Caco-2 (cell line): ENCODE measurements at regions not wholly inside any gene's neighbourhood (a gene's known extent, or its start where the extent isn't known, plus 50 kb on each side); places are given as distances from the start of the nearest gene placed in this dataset.

ENCODE experiments used
- BruUV-seq: library from RNA; stranded (reverse); fragments of 400-500 nt; replicated peaks from 2 replicates; lab custom pipeline; 2021; lab: Mats Ljungman, UMichigan
- CTCF ChIA-PET: fragments of 300-600 bp; sonication (Branson Sonifier 250); formaldehyde crosslinking; loops from one replicate; lab custom pipeline; 2022; ENCODE audit warnings: antibody characterized with exemption; lab: Charles Lee
- POLR2A ChIA-PET: fragments of 300-600 bp; sonication (Branson Sonifier 250); formaldehyde crosslinking; loops from one replicate; lab custom pipeline; 2022; ENCODE audit warnings: antibody characterized with exemption; lab: Charles Lee
- DNase-seq, 2 experiments: peaks; one replicate each; pipeline versions ENCODE4 v3.0.0 to v3.0.0-alpha.2; 2020 to 2022
- H3K27me3 ChIP-seq: replicated peaks from 2 replicates; pipeline ENCODE4 v1.6.0; 2011; ENCODE audit warnings: low read length; ENCODE audit not compliant: control insufficient read depth, insufficient read depth
- H3K36me3 ChIP-seq: 2 replicates; pipeline ENCODE4 v1.5.1; 2011; ENCODE audit warnings: low read length; ENCODE audit not compliant: control insufficient read depth, insufficient read depth
- H3K4me1 ChIP-seq: fragments of 250-450 bp; sonication (Bioruptor Pico); 2 replicates; pipeline ENCODE4 v1.5.1; 2020; ENCODE audit warnings: mild to moderate bottlenecking
- H3K4me3 ChIP-seq: 2 replicates; pipeline ENCODE4 v1.5.1; 2011; ENCODE audit warnings: low read depth, mild to moderate bottlenecking, control low read depth, low read length
- H3K9me3 ChIP-seq: fragments of 250-450 bp; sonication (Bioruptor Pico); 2 replicates; pipeline ENCODE4 v1.5.1; 2020; ENCODE audit warnings: mild to moderate bottlenecking, moderate library complexity
- H3K27ac Mint-ChIP-seq: one replicate; pipeline ENCODE4 v1.8.0; 2022; ENCODE audit warnings: mixed read lengths; ENCODE audit not compliant: unreplicated experiment
- H3K27me3 Mint-ChIP-seq: one replicate; pipeline ENCODE4 v1.8.0; 2022; ENCODE audit warnings: mixed read lengths; ENCODE audit not compliant: insufficient read depth, unreplicated experiment
- H3K36me3 Mint-ChIP-seq: one replicate; pipeline ENCODE4 v1.8.0; 2022; ENCODE audit warnings: mild to moderate bottlenecking, mixed read lengths; ENCODE audit not compliant: insufficient read depth, unreplicated experiment
- H3K4me1 Mint-ChIP-seq: one replicate; pipeline ENCODE4 v1.8.0; 2022; ENCODE audit warnings: low read depth, mixed read lengths; ENCODE audit not compliant: unreplicated experiment
- H3K4me3 Mint-ChIP-seq: one replicate; pipeline ENCODE4 v1.8.0; 2022; ENCODE audit warnings: mild to moderate bottlenecking, moderate library complexity, mixed read lengths; ENCODE audit not compliant: unreplicated experiment
- H3K9me3 Mint-ChIP-seq: one replicate; pipeline ENCODE4 v1.8.0; 2022; ENCODE audit warnings: mixed read lengths; ENCODE audit not compliant: unreplicated experiment
- intact Hi-C: fragments of 100-400 bp; cut with micrococcal nuclease; formaldehyde crosslinking; loops from one replicate; pipeline ENCODE4 v1.10.0; 2022; ENCODE audit not compliant: unreplicated experiment
- TF ChIP-seq, protein P1 (sequence below), 2 experiments: fragments of 200-600 bp in 1 of 2; IDR thresholded peaks; 1 replicate in 1 of 2; 2 replicates in 1 of 2; pipeline versions ENCODE4 v1.5.1 to v1.8.0; 2011 to 2022; ENCODE audit warnings: antibody characterized with exemption in 1 of 2, control low read depth in 1 of 2, inconsistent platforms in 1 of 2, low read depth in 1 of 2, low read length in 1 of 2, mild to moderate bottlenecking in 1 of 2, moderate library complexity in 1 of 2; ENCODE audit not compliant: insufficient read depth in 1 of 2, severe bottlenecking in 1 of 2, unreplicated experiment in 1 of 2

DNA sequence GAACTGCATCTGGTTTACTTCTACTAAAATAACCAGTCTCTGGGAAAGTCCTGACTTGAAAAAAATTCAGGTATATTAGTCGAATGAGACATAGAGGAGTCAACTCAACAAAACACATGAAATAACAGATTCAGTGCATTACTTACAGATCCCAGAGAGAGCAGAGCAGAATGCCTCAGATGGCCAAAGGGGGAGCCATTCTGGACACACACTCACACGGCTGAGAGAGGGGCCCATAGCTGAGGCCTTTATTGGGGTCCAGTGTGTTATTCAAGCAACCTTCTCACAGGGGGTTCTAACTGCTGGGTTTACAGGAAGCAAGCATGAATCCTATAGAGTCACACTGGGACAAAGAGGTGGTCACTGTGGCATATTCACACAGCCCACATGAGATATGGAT lies 135.1 kb upstream of the SNRPN start:
- POLR2A ChIA-PET: no interaction called here
- Histone ChIP-seq H3K36me3 (no peaks in the 10 kb centered on the region), H3K27me3 (no peaks in the 10 kb centered on the region), H3K4me3 (no peak overlapping the region), H3K4me1 (no peaks in the 10 kb centered on the region), H3K9me3 (no peaks in the 10 kb centered on the region)
- TF ChIP-seq, protein P1, sequence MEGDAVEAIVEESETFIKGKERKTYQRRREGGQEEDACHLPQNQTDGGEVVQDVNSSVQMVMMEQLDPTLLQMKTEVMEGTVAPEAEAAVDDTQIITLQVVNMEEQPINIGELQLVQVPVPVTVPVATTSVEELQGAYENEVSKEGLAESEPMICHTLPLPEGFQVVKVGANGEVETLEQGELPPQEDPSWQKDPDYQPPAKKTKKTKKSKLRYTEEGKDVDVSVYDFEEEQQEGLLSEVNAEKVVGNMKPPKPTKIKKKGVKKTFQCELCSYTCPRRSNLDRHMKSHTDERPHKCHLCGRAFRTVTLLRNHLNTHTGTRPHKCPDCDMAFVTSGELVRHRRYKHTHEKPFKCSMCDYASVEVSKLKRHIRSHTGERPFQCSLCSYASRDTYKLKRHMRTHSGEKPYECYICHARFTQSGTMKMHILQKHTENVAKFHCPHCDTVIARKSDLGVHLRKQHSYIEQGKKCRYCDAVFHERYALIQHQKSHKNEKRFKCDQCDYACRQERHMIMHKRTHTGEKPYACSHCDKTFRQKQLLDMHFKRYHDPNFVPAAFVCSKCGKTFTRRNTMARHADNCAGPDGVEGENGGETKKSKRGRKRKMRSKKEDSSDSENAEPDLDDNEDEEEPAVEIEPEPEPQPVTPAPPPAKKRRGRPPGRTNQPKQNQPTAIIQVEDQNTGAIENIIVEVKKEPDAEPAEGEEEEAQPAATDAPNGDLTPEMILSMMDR (IDR thresholded peaks at IDR 0.05; ENCODE audit: insufficient read depth in 1 of 2, low read depth in 1 of 2, low read length in 1 of 2, severe bottlenecking in 1 of 2, unreplicated experiment in 1 of 2): no peak
- intact Hi-C loops: no loop called here
- Mint-ChIP-seq H3K27me3 (no peaks in the 10 kb centered on the region), H3K27ac (no peak overlapping the region), H3K36me3 (no peaks in the 10 kb centered on the region), H3K4me3 (no peak overlapping the region), H3K4me1 (no peaks in the 10 kb centered on the region), H3K9me3 (peaks cover 8% of the 10 kb centered on the region)
- no peak for DNase-seq
- no TSS peak for BruUV-seq
- CTCF ChIA-PET: no interaction called here

DNA sequence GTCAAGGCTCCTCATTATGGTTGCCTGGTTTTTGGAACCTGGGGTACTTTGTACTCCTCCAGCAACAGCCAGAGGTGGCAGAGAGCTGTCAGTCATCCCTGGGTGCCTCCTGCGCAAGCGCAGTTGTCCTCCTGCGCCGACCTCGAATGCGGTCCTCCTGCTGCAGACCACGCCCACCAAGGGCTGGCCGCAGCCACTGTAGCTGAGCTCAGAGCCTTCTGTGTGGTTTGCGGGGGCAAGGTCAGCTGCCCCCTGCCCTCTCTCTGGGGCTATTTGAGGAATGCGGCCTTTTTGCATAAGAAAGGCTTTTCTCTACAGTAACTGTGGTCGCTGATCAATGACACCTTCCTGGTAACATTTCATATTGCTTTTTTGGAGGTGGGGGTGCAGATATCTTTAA lies 131.3 kb upstream of the SNRPN start:
- TF ChIP-seq, protein P1 (IDR thresholded peaks at IDR 0.05; ENCODE audit: insufficient read depth in 1 of 2, low read depth in 1 of 2, low read length in 1 of 2, severe bottlenecking in 1 of 2, unreplicated experiment in 1 of 2): no peak
- Mint-ChIP-seq H3K27me3 (no peaks in the 10 kb centered on the region), H3K4me3 (no peak overlapping the region), H3K4me1 (no peaks in the 10 kb centered on the region), H3K9me3 (peaks cover 19% of the 10 kb centered on the region), H3K36me3 (no peaks in the 10 kb centered on the region), H3K27ac (no peak overlapping the region)
- Histone ChIP-seq H3K4me3 (no peak overlapping the region), H3K36me3 (no peaks in the 10 kb centered on the region), H3K4me1 (no peaks in the 10 kb centered on the region), H3K9me3 (no peaks in the 10 kb centered on the region; the same call in 1 of the 2 replicates), H3K27me3 (no peaks in the 10 kb centered on the region)
- intact Hi-C loops: no loop called here
- BruUV-seq: no TSS peak
- POLR2A ChIA-PET: no interaction called here
- no peak for DNase-seq
- CTCF ChIA-PET: no interaction called here

DNA sequence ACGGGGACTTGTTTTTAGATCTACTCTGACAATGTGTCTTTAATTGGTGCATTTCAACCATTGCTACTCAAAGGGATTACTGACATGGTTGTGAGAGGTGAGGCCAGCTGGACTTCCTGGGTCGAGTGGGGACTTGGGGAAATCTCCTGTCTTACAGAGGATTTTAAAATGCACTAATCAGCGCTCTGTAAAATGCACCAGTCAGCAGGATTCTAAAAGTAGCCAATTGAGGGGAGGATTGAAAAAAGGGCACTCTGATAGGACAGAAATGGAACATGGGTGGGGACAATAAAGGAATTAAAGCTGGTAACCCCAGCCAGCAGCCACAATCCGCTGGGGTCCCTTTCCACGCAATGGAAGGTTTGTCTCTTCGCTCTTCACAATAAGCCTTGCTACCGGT lies 122.5 kb upstream of the SNRPN start:
- ChIA-PET POLR2A (no interaction called here), CTCF (no interaction called here)
- TF ChIP-seq, protein P1 (IDR thresholded peaks at IDR 0.05; ENCODE audit: insufficient read depth in 1 of 2, low read depth in 1 of 2, low read length in 1 of 2, severe bottlenecking in 1 of 2, unreplicated experiment in 1 of 2): no peak
- H3K36me3 Mint-ChIP-seq: no peaks in the 10 kb centered on the region
- H3K9me3 Mint-ChIP-seq: peaks cover 43% of the 10 kb centered on the region
- BruUV-seq: no TSS peak
- H3K9me3 ChIP-seq: peaks cover 5% of the 10 kb centered on the region
- H3K36me3 ChIP-seq: no peaks in the 10 kb centered on the region
- H3K4me3 ChIP-seq: no peak overlapping the region
- no peak for DNase-seq
- no peak overlapping the region for H3K4me3 Mint-ChIP-seq
- no peaks in the 10 kb centered on the region for H3K27me3 Mint-ChIP-seq
- intact Hi-C loops: no loop called here
- no peaks in the 10 kb centered on the region for H3K4me1 Mint-ChIP-seq
- H3K27ac Mint-ChIP-seq: no peak overlapping the region
- no peaks in the 10 kb centered on the region for H3K4me1 ChIP-seq
- H3K27me3 ChIP-seq: no peaks in the 10 kb centered on the region
